HCT116 (cell line): ENCODE measurements at regions not wholly inside any gene's neighbourhood (a gene's known extent, or its start where the extent isn't known, plus 50 kb on each side); places are given as distances from the start of the nearest gene placed in this dataset.

ENCODE experiments used
- ATAC-seq: fragments of 200-7000 bp; cut with Tn5 transposase; 2 replicates; pipeline ENCODE4 v1.9.1; 2020; ENCODE audit warnings: mild to moderate bottlenecking, moderate library complexity
- BruUV-seq: library from RNA; stranded (reverse); fragments of 400-500 nt; replicated peaks from 2 replicates; lab custom pipeline; 2021; lab: Mats Ljungman, UMichigan
- CTCF ChIA-PET: fragments of 300-600 bp; sonication (Branson Sonifier 250); formaldehyde crosslinking; loops from one replicate; lab custom pipeline; 2021; ENCODE audit warnings: antibody characterized with exemption; lab: Charles Lee
- POLR2A ChIA-PET: fragments of 300-600, 350-600 bp; sonication (Branson Sonifier 250); formaldehyde crosslinking; loops from one replicate; lab custom pipeline; 2021; ENCODE audit warnings: antibody characterized with exemption; lab: Charles Lee
- RAD21 ChIA-PET, 2 experiments: fragments of 300-600 bp; sonication (Branson Sonifier 250); formaldehyde crosslinking; loops; one replicate each; lab custom pipeline; 2023; ENCODE audit warnings: low total read pairs in 2 of 2; ENCODE audit not compliant: uncharacterized antibody in 2 of 2, unreplicated experiment in 2 of 2, low non-redundant PET in 1 of 2; lab: Charles Lee
- DNase-seq: peaks from one replicate; pipeline ENCODE4 v3.0.0-alpha.2; 2010; ENCODE audit warnings: low read depth, low spot score
- H2AFZ ChIP-seq: fragments of 200-600 bp; shearing (Covaris generic), sonication (generic); 2 replicates; pipeline ENCODE4 v1.6.1; 2017; ENCODE audit warnings: low read depth, mixed run types, mixed read lengths, antibody characterized with exemption, low read length; ENCODE audit not compliant: poor library complexity, severe bottlenecking
- H3K27ac ChIP-seq: 2 replicates; pipeline ENCODE4 v1.5.1; 2012; ENCODE audit warnings: low read depth, low read length
- H3K27me3 ChIP-seq: fragments of 200-600 bp; sonication (generic); 2 replicates; pipeline ENCODE4 v1.6.1; 2016; ENCODE audit warnings: mixed run types, low read length, mixed read lengths; ENCODE audit not compliant: insufficient read depth
- H3K36me3 ChIP-seq, 2 experiments: fragments of 200-500 bp in 1 of 2; fragments of 200-600 bp in 1 of 2; sonication (Bioruptor generic) in 1 of 2; sonication (generic) in 1 of 2; 2 replicates each; pipeline versions ENCODE4 v1.5.1 to v1.6.1; 2014 to 2016; ENCODE audit warnings: low read length in 2 of 2, inconsistent platforms in 1 of 2, mixed read lengths in 1 of 2, mixed run types in 1 of 2; ENCODE audit not compliant: insufficient read depth in 2 of 2, control insufficient read depth in 1 of 2
- H3K4me1 ChIP-seq, 2 experiments: fragments of 200-600 bp in 1 of 2; sonication (generic) in 1 of 2; 2 replicates each; pipeline versions ENCODE4 v1.5.1 to v1.6.1; 2012 to 2017; ENCODE audit warnings: low read length in 2 of 2, inconsistent platforms in 1 of 2, mild to moderate bottlenecking in 1 of 2, mixed read lengths in 1 of 2, mixed run types in 1 of 2, moderate library complexity in 1 of 2; ENCODE audit not compliant: insufficient read depth in 2 of 2, control insufficient read depth in 1 of 2
- H3K4me2 ChIP-seq: fragments of 200-600 bp; sonication (generic); 2 replicates; pipeline ENCODE4 v1.6.1; 2017; ENCODE audit warnings: mixed run types, low read length, mixed read lengths
- H3K4me3 ChIP-seq, 2 experiments: fragments of 200-600 bp in 1 of 2; sonication (generic) in 1 of 2; replicated peaks in 1 of 2; 2 replicates each; pipeline ENCODE4 v1.5.1; 2011 to 2016; ENCODE audit warnings: low read length in 2 of 2, control low read depth in 1 of 2, low read depth in 1 of 2, mild to moderate bottlenecking in 1 of 2, mixed read lengths in 1 of 2, mixed run types in 1 of 2
- H3K79me2 ChIP-seq: fragments of 200-600 bp; sonication (generic); 2 replicates; pipeline ENCODE4 v1.6.1; 2017; ENCODE audit warnings: mild to moderate bottlenecking, mixed run types, low read length, moderate library complexity, mixed read lengths; ENCODE audit not compliant: insufficient read depth
- H3K9ac ChIP-seq: fragments of 200-600 bp; sonication (generic); 2 replicates; pipeline ENCODE4 v1.6.1; 2016; ENCODE audit warnings: low read length, mixed read lengths
- H3K9me2 ChIP-seq: fragments of 200-600 bp; sonication (generic), shearing (Covaris generic); 2 replicates; pipeline ENCODE4 v1.6.1; 2017; ENCODE audit warnings: mixed run types, mild to moderate bottlenecking, moderate library complexity; ENCODE audit not compliant: insufficient read depth
- H3K9me3 ChIP-seq, 2 experiments: fragments of 200-500 bp in 1 of 2; fragments of 200-600 bp in 1 of 2; sonication (Bioruptor generic) in 1 of 2; sonication (generic) in 1 of 2; 2 replicates each; pipeline ENCODE4 v1.6.1; 2014 to 2017; ENCODE audit warnings: low read length in 2 of 2, mixed read lengths in 2 of 2, inconsistent platforms in 1 of 2, low read depth in 1 of 2, mild to moderate bottlenecking in 1 of 2, mixed run types in 1 of 2, moderate library complexity in 1 of 2; ENCODE audit not compliant: control insufficient read depth in 1 of 2, insufficient read depth in 1 of 2
- H4K20me1 ChIP-seq: fragments of 200-600 bp; sonication (generic), shearing (Covaris generic); 2 replicates; pipeline ENCODE4 v1.6.1; 2017; ENCODE audit warnings: mixed run types, mild to moderate bottlenecking, moderate library complexity; ENCODE audit not compliant: insufficient read depth
- EGR1 ChIP-seq: IDR thresholded peaks from 2 replicates; pipeline ENCODE4 v1.6.1; 2012; ENCODE audit warnings: low read depth
- EZH2phosphoT487 ChIP-seq: fragments of 200-600 bp; IDR thresholded peaks from 2 replicates; pipeline ENCODE4 v1.6.1; 2018; ENCODE audit warnings: antibody characterized with exemption, borderline replicate concordance
- JUND ChIP-seq: IDR thresholded peaks from 2 replicates; pipeline ENCODE4 v1.6.1; 2012
- POLR2A ChIP-seq: IDR thresholded peaks from 2 replicates; pipeline ENCODE4 v1.7.0; 2011; ENCODE audit warnings: borderline replicate concordance; ENCODE audit not compliant: insufficient read depth, insufficient read length; ENCODE audit errors: extremely low read depth
- POLR2AphosphoS5 ChIP-seq: IDR thresholded peaks from 2 replicates; pipeline ENCODE4 v1.6.1; 2011; ENCODE audit warnings: mild to moderate bottlenecking, low read depth, low read length, moderate library complexity
- RAD21 ChIP-seq: IDR thresholded peaks from 2 replicates; pipeline ENCODE4 v1.6.1; 2012; ENCODE audit warnings: low read depth, mild to moderate bottlenecking
- SRF ChIP-seq: IDR thresholded peaks from 2 replicates; pipeline ENCODE4 v1.6.1; 2012; ENCODE audit warnings: low read depth
- intact Hi-C: fragments of 100-400 bp; cut with micrococcal nuclease; formaldehyde crosslinking; loops from 2 replicates; pipeline ENCODE4 v1.10.0; 2022
- TF ChIP-seq, protein P1 (sequence below): IDR thresholded peaks from 2 replicates; pipeline ENCODE4 v1.6.1; 2012
- TF ChIP-seq, protein P2 (sequence below): IDR thresholded peaks from 2 replicates; pipeline ENCODE4 v1.6.1; 2012; ENCODE audit warnings: low read depth
- TF ChIP-seq, protein P3 (sequence below): IDR thresholded peaks from 2 replicates; pipeline ENCODE4 v1.6.1; 2011; ENCODE audit warnings: mild to moderate bottlenecking, low read length, moderate library complexity; ENCODE audit not compliant: insufficient replicate concordance; ENCODE audit errors: extremely low read depth
- TF ChIP-seq, protein P4 (sequence below), 3 experiments: fragments of 200-600 bp in 1 of 3; sonication (generic) in 1 of 3; IDR thresholded peaks in 2 of 3; conservative IDR thresholded peaks in 1 of 3; 2 replicates each; pipeline ENCODE4 v1.5.1; 2012 to 2017; ENCODE audit warnings: low read depth in 2 of 3, low read length in 2 of 3, antibody characterized with exemption in 1 of 3, borderline replicate concordance in 1 of 3, control low read depth in 1 of 3, mild to moderate bottlenecking in 1 of 3, mixed read lengths in 1 of 3, mixed run types in 1 of 3, moderate library complexity in 1 of 3; ENCODE audit not compliant: insufficient read depth in 1 of 3

DNA sequence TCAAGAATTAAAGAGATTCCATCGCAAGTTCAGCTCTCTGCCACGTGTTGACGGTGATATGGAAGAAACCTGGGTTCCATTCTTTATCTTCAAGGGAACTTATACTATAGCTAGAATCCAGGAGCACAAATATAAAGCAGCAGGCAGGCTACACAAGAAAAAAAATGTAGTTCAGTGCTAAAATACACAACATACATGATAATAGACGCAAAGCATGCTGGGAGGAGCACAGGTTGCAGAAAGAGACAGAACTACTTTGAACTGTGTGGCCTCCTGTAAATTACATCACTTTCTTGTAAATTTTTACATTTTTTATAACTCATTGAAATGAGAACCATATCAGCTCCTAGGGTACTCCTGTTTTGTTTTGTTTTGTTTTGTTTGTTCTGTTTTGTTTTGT, 53.8 kb upstream of the RBM24 start:
- Histone ChIP-seq H3K4me1 (no peaks in the 10 kb centered on the region), H3K4me3 (no peak overlapping the region), H2AFZ (peak overlapping the region; percentile 57), H3K27me3 (no peaks in the 10 kb centered on the region), H3K36me3 (no peaks in the 10 kb centered on the region), H3K27ac (no peak overlapping the region), H4K20me1 (no peaks in the 10 kb centered on the region), H3K79me2 (no peaks in the 10 kb centered on the region), H3K9me3 (no peaks in the 10 kb centered on the region), H3K9ac (no peak overlapping the region), H3K4me2 (no peak overlapping the region), H3K9me2 (no peaks in the 10 kb centered on the region)
- CTCF ChIA-PET: no interaction called here
- no peak for DNase-seq
- POLR2A ChIA-PET: no interaction called here
- ATAC-seq: no peak
- no TSS peak for BruUV-seq
- intact Hi-C loops: no loop called here
- RAD21 ChIA-PET: no interaction called here
- TF ChIP-seq, protein P1, sequence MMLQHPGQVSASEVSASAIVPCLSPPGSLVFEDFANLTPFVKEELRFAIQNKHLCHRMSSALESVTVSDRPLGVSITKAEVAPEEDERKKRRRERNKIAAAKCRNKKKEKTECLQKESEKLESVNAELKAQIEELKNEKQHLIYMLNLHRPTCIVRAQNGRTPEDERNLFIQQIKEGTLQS: no peak
- no peak for TF ChIP-seq EGR1
- no peak for TF ChIP-seq EZH2phosphoT487
- TF ChIP-seq POLR2AphosphoS5: no peak
- TF ChIP-seq, protein P2, sequence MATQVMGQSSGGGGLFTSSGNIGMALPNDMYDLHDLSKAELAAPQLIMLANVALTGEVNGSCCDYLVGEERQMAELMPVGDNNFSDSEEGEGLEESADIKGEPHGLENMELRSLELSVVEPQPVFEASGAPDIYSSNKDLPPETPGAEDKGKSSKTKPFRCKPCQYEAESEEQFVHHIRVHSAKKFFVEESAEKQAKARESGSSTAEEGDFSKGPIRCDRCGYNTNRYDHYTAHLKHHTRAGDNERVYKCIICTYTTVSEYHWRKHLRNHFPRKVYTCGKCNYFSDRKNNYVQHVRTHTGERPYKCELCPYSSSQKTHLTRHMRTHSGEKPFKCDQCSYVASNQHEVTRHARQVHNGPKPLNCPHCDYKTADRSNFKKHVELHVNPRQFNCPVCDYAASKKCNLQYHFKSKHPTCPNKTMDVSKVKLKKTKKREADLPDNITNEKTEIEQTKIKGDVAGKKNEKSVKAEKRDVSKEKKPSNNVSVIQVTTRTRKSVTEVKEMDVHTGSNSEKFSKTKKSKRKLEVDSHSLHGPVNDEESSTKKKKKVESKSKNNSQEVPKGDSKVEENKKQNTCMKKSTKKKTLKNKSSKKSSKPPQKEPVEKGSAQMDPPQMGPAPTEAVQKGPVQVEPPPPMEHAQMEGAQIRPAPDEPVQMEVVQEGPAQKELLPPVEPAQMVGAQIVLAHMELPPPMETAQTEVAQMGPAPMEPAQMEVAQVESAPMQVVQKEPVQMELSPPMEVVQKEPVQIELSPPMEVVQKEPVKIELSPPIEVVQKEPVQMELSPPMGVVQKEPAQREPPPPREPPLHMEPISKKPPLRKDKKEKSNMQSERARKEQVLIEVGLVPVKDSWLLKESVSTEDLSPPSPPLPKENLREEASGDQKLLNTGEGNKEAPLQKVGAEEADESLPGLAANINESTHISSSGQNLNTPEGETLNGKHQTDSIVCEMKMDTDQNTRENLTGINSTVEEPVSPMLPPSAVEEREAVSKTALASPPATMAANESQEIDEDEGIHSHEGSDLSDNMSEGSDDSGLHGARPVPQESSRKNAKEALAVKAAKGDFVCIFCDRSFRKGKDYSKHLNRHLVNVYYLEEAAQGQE: no peak
- TF ChIP-seq JUND: no peak
- TF ChIP-seq, protein P3, sequence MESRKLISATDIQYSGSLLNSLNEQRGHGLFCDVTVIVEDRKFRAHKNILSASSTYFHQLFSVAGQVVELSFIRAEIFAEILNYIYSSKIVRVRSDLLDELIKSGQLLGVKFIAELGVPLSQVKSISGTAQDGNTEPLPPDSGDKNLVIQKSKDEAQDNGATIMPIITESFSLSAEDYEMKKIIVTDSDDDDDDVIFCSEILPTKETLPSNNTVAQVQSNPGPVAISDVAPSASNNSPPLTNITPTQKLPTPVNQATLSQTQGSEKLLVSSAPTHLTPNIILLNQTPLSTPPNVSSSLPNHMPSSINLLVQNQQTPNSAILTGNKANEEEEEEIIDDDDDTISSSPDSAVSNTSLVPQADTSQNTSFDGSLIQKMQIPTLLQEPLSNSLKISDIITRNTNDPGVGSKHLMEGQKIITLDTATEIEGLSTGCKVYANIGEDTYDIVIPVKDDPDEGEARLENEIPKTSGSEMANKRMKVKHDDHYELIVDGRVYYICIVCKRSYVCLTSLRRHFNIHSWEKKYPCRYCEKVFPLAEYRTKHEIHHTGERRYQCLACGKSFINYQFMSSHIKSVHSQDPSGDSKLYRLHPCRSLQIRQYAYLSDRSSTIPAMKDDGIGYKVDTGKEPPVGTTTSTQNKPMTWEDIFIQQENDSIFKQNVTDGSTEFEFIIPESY: no peak
- TF ChIP-seq, protein P4, sequence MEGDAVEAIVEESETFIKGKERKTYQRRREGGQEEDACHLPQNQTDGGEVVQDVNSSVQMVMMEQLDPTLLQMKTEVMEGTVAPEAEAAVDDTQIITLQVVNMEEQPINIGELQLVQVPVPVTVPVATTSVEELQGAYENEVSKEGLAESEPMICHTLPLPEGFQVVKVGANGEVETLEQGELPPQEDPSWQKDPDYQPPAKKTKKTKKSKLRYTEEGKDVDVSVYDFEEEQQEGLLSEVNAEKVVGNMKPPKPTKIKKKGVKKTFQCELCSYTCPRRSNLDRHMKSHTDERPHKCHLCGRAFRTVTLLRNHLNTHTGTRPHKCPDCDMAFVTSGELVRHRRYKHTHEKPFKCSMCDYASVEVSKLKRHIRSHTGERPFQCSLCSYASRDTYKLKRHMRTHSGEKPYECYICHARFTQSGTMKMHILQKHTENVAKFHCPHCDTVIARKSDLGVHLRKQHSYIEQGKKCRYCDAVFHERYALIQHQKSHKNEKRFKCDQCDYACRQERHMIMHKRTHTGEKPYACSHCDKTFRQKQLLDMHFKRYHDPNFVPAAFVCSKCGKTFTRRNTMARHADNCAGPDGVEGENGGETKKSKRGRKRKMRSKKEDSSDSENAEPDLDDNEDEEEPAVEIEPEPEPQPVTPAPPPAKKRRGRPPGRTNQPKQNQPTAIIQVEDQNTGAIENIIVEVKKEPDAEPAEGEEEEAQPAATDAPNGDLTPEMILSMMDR (IDR thresholded peaks at IDR 0.05 in 2 of 3, conservative IDR thresholded peaks at IDR 0.05 in 1 of 3; ENCODE audit: borderline replicate concordance in 1 of 3, insufficient read depth in 1 of 3, low read depth in 2 of 3, low read length in 2 of 3): no peak
- TF ChIP-seq RAD21: no peak
- TF ChIP-seq POLR2A: no peak
- TF ChIP-seq SRF: no peak
